Astrocyte of the cerebellum (primary cell): ENCODE measurements at regions not wholly inside any gene's neighbourhood (a gene's known extent, or its start where the extent isn't known, plus 50 kb on each side); places are given as distances from the start of the nearest gene placed in this dataset.

Experiments
- DNase-seq: peaks from one replicate; pipeline ENCODE4 v3.0.0-alpha.2; 2011; ENCODE audit warnings: low read depth
- H3K4me3 ChIP-seq: 2 replicates; pipeline ENCODE4 v1.5.1; 2011; ENCODE audit warnings: mild to moderate bottlenecking, low read depth, low read length, moderate library complexity
- CTCF ChIP-seq: IDR thresholded peaks from 2 replicates; pipeline ENCODE4 v1.5.1; 2012; ENCODE audit warnings: low read length, low read depth, moderate library complexity, mild to moderate bottlenecking; ENCODE audit errors: missing control alignments
- in situ Hi-C: cut with HindIII; loops from 2 replicates; pipeline ENCODE4 v1.10.0; 2017; ENCODE audit warnings: low sequenced_read_pairs

GRCh38 chr13:60922576-60923231 lies 492.9 kb downstream of the PCDH20 start:
- H3K4me3 ChIP-seq = no peak overlapping the region
- no peak for TF ChIP-seq CTCF
- DNase-seq = no peak
- in situ Hi-C loops = no loop called here

GRCh38 chr13:60893801-60894200 lies 496.8 kb downstream of the TDRD3 start:
- no peak for TF ChIP-seq CTCF
- H3K4me3 ChIP-seq = no peak overlapping the region
- DNase-seq = no peak
- in situ Hi-C loops = no loop called here

- in situ Hi-C loops = no loop called here
- H3K4me3 ChIP-seq = no peak overlapping the region
- TF ChIP-seq CTCF = no peak
- DNase-seq = no peak
Observed at GRCh38 chr13:60887711-60888110, 490.7 kb downstream of the TDRD3 start.

GRCh38 chr13:60881507-60881906 lies 484.5 kb downstream of the TDRD3 start:
- no peak overlapping the region for H3K4me3 ChIP-seq
- in situ Hi-C loops = no loop called here
- no peak for TF ChIP-seq CTCF
- DNase-seq = no peak

GRCh38 chr13:60873116-60873515 lies 476.1 kb downstream of the TDRD3 start:
- H3K4me3 ChIP-seq = no peak overlapping the region
- no peak for TF ChIP-seq CTCF
- in situ Hi-C loops = no loop called here
- no peak for DNase-seq

GRCh38 chr13:60869941-60870613 lies 473.1 kb downstream of the TDRD3 start:
- TF ChIP-seq CTCF = no peak
- no peak overlapping the region for H3K4me3 ChIP-seq
- DNase-seq = no peak
- in situ Hi-C loops = no loop called here

GRCh38 chr13:60869225-60869624 lies 472.2 kb downstream of the TDRD3 start:
- DNase-seq = no peak
- in situ Hi-C loops = no loop called here
- H3K4me3 ChIP-seq = no peak overlapping the region
- TF ChIP-seq CTCF = no peak
